ENCODE measurements at regions not wholly inside any gene's neighbourhood (a gene's known extent, or its start where the extent isn't known, plus 50 kb on each side); places are given as distances from the start of the nearest gene placed in this dataset.
"Not testable (repeated sequence)": the region's sequence is repeated elsewhere in the genome, so short reads cannot be mapped to it uniquely, and the experiment has no call there.

GRCh38 chr4:45453258-45453853, 670.5 kb downstream of the GABRG1 start:
- TF ChIP-seq CTCF (conservative IDR thresholded peaks at IDR 0.05; ENCODE audit: low read depth, low read length): peak; percentile 80
- DNase-seq (ENCODE audit: low read depth): peak; percentile 6
- H3K4me3 ChIP-seq (ENCODE audit: low read depth, low read length): no peak overlapping the region

DNA sequence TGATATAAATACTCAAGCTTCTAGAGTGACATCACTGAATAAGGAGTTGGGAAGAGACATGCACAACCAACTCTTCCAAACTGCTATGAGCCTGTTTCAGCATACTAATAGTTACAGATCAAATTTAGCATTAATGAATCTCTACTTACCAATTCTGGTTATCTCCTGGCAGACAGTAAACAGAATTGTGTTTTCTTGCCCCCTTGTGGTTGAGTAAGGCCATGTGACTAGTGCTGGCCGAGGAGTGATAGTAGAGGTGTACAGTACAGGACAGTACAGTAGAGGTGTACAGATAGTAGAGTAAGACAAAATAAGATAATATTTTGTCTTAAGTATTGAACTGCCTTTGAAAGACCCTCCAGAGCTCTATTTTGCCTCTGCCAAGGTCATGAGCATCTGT, 681.4 kb downstream of the GABRG1 start:
- no peak overlapping the region for H3K4me3 ChIP-seq (ENCODE audit: low read depth, low read length)
- no peak for DNase-seq (ENCODE audit: low read depth)

DNA sequence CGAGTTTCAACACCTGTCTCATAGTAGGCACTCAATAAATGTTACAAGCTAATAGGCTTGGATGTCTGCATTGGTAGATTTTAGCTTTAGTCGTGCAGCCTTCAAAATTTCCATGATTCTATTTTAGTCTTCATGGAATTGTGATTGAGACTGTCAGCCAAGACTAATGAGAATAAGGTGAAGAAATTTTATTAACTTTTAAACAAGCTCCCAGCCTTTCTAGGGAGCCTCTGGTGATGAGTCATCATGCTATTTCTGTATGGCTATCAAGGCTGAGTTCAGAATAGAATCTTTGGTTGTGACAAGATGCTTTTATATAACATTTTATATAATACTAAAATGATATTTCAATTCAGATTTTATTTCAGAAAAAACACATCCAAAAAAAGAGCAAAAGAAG, 685.8 kb downstream of the GABRG1 start:
- no peak overlapping the region for H3K4me3 ChIP-seq (ENCODE audit: low read depth, low read length)
- no peak for TF ChIP-seq CTCF (conservative IDR thresholded peaks at IDR 0.05; ENCODE audit: low read depth, low read length)
- DNase-seq (ENCODE audit: low read depth): peak; percentile 9

More for the DNA sequence above, 681.4 kb downstream of the GABRG1 start:
- TF ChIP-seq CTCF (conservative IDR thresholded peaks at IDR 0.05; ENCODE audit: low read depth, low read length): peak; percentile 75

DNA sequence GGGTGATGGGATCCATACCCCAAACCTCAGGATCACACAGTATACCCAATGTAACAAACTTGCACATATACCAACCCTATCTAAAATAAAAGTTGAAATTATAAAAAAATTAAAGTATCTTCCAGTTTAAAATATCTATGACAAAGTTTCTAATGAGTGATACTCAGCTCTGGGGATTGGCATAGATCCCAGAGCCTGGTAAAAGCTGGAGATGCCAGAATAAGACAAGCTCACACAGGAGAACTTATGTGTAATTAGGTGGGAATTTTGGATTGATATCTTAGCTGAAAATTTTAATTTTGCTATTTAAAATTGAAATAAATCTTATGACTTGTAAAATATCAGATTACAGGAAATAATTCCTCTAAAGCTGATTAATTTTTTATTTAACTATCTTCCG, 686.5 kb downstream of the GABRG1 start:
- H3K4me3 ChIP-seq (ENCODE audit: low read depth, low read length): no peak overlapping the region

GRCh38 chr4:45425135-45425534, 698.7 kb downstream of the GABRG1 start:
- no peak overlapping the region for H3K4me3 ChIP-seq (ENCODE audit: low read depth, low read length)
- no peak for TF ChIP-seq CTCF (conservative IDR thresholded peaks at IDR 0.05; ENCODE audit: low read depth, low read length)
- no peak for DNase-seq (ENCODE audit: low read depth)

More for the DNA sequence above, 686.5 kb downstream of the GABRG1 start:
- no peak for DNase-seq (ENCODE audit: low read depth)
- TF ChIP-seq CTCF (conservative IDR thresholded peaks at IDR 0.05; ENCODE audit: low read depth, low read length): no peak

DNA sequence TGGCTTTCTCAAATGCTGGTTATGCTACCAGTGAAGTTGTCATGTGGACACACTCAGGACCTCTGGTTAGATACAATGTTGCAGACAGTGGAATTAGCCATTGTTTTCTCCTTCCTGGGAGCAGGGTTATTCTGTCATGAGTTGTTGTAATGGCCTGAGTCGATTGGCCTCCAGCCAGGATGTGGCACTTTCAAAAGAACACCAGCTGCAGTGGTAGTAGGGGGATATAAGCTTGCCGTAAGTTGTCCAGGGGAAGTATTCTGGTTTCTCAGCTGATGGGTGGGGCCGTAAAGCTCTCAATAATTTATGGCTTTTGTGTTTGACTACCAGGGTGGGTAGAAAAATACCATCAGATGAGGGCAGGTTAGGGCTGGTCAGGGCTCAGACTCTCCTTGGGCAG, 697.5 kb upstream of the GNPDA2 start:
- DNase-seq (ENCODE audit: low read depth): no peak
- TF ChIP-seq CTCF (conservative IDR thresholded peaks at IDR 0.05; ENCODE audit: low read depth, low read length): no peak
- H3K4me3 ChIP-seq (ENCODE audit: low read depth, low read length): no peak overlapping the region

- H3K4me3 ChIP-seq (ENCODE audit: low read depth, low read length); DNase-seq (ENCODE audit: low read depth): not testable (repeated sequence)
Measured at GRCh38 chr4:45420091-45420674, 693.8 kb upstream of the GNPDA2 start.

Data from epithelial cell of proximal tubule (primary cell).